ENCODE measurements at regions not wholly inside any gene's neighbourhood (a gene's known extent, or its start where the extent isn't known, plus 50 kb on each side); places are given as distances from the start of the nearest gene placed in this dataset.

DNA sequence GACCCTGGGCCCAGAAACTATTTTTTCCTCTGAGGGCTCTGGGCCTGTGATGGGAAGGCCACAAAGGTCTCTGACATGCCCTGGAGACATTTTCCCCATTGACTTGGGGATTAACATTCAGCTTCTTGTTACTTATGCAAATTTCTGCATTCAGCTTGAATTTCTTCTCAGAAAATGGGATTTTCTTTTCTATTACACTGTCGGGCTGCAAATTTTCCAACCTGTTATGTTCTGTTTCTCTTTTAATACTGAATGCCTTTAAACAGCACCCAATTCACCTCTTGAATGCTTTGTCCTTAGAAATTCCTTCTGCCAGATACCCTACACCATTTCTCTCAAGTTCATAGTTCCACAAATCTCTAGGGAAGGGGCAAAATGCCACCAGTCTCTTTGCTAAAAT, 241.0 kb downstream of the HNMT start:
- no peak for DNase-seq (ENCODE audit: low read depth in 1 of 2, low spot score in 1 of 2)
- ChIA-PET POLR2A (no interaction called here), CTCF (no interaction called here)
- Histone ChIP-seq H3K27ac (no peak overlapping the region), H3K4me1 (no peaks in the 10 kb centered on the region), H3K4me3 (no peak overlapping the region), H3K9me3 (no peaks in the 10 kb centered on the region), H3K4me2 (no peak overlapping the region)
- no peak for ATAC-seq
- TF ChIP-seq CTCF (IDR thresholded peaks at IDR 0.05) (no peak), SMC3 (IDR thresholded peaks at IDR 0.05) (no peak), BCL3 (IDR thresholded peaks at IDR 0.05) (no peak), ZNF302 (CRISPR knock-in tag; IDR thresholded peaks at IDR 0.05) (no peak), NPAS2 (CRISPR knock-in tag; IDR thresholded peaks at IDR 0.05; ENCODE audit: borderline replicate concordance) (no peak), JUNB (IDR thresholded peaks at IDR 0.05) (no peak), BHLHE40 (IDR thresholded peaks at IDR 0.05; ENCODE audit: low read depth, low read length) (no peak), SREBF2 (IDR thresholded peaks at IDR 0.05) (no peak), HOXB13 (CRISPR knock-in tag; IDR thresholded peaks at IDR 0.05; ENCODE audit: low read depth) (no peak), CEBPB (IDR thresholded peaks at IDR 0.05) (no peak), FOSB (CRISPR knock-in tag; IDR thresholded peaks at IDR 0.05) (no peak), RARB (CRISPR knock-in tag; IDR thresholded peaks at IDR 0.05) (no peak), RCOR1 (IDR thresholded peaks at IDR 0.05; ENCODE audit: low read depth, low read length) (no peak), KDM1A (IDR thresholded peaks at IDR 0.05; ENCODE audit: low read depth) (no peak), TFCP2L1 (CRISPR knock-in tag; IDR thresholded peaks at IDR 0.05) (no peak), FOXS1 (CRISPR knock-in tag; IDR thresholded peaks at IDR 0.05) (no peak), EHMT2 (IDR thresholded peaks at IDR 0.05; ENCODE audit: low read depth) (no peak), HOXA7 (CRISPR knock-in tag; IDR thresholded peaks at IDR 0.05) (no peak)
- TF ChIP-seq, protein P1, sequence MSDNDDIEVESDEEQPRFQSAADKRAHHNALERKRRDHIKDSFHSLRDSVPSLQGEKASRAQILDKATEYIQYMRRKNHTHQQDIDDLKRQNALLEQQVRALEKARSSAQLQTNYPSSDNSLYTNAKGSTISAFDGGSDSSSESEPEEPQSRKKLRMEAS (IDR thresholded peaks at IDR 0.05): no peak
- TF ChIP-seq, protein P2, sequence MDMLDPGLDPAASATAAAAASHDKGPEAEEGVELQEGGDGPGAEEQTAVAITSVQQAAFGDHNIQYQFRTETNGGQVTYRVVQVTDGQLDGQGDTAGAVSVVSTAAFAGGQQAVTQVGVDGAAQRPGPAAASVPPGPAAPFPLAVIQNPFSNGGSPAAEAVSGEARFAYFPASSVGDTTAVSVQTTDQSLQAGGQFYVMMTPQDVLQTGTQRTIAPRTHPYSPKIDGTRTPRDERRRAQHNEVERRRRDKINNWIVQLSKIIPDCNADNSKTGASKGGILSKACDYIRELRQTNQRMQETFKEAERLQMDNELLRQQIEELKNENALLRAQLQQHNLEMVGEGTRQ (IDR thresholded peaks at IDR 0.05): no peak
- no peak for FAIRE-seq
- 79% methylated on average over 1 of the region's 1 CpG for WGBS (ENCODE audit: missing lambda C conversion rate)

- no peaks in the 10 kb centered on the region for H3K9me3 ChIP-seq
- H3K4me2 ChIP-seq: no peak overlapping the region
- H3K4me3 ChIP-seq: no peak overlapping the region
- H3K27ac ChIP-seq: no peak overlapping the region
- 97% methylated on average over 3 of the region's 3 CpGs for WGBS (ENCODE audit: missing lambda C conversion rate)
- H3K4me1 ChIP-seq: no peaks in the 10 kb centered on the region
- DNase-seq (ENCODE audit: low read depth in 1 of 2, low spot score in 1 of 2) (no peak), ATAC-seq (no peak), FAIRE-seq (no peak)
- ChIA-PET CTCF (no interaction called here), POLR2A (no interaction called here)
- TF ChIP-seq PHF8 (IDR thresholded peaks at IDR 0.05; ENCODE audit: borderline replicate concordance, low read depth) (no peak), ESRRA (IDR thresholded peaks at IDR 0.05; ENCODE audit: borderline replicate concordance, low read length) (no peak), EHF (CRISPR knock-in tag; IDR thresholded peaks at IDR 0.05) (no peak), CTCF (IDR thresholded peaks at IDR 0.05) (no peak), MYC (IDR thresholded peaks at IDR 0.05; ENCODE audit: borderline replicate concordance, low read length) (no peak), PBX3 (IDR thresholded peaks at IDR 0.05) (no peak), POLR2A (IDR thresholded peaks at IDR 0.05; ENCODE audit: low read length) (no peak), RCOR1 (IDR thresholded peaks at IDR 0.05; ENCODE audit: low read depth, low read length) (no peak), TP53 (CRISPR knock-in tag; IDR thresholded peaks at IDR 0.05) (no peak), FOSB (CRISPR knock-in tag; IDR thresholded peaks at IDR 0.05) (no peak)
These were observed 243.0 kb downstream of the HNMT start for GRCh38 chr2:138207074-138207930.

Data from A549 (cell line).